ENCODE measurements at regions not wholly inside any gene's neighbourhood (a gene's known extent, or its start where the extent isn't known, plus 50 kb on each side); places are given as distances from the start of the nearest gene placed in this dataset.
"Not testable (repeated sequence)": the region's sequence is repeated elsewhere in the genome, so short reads cannot be mapped to it uniquely, and the experiment has no call there.

DNA sequence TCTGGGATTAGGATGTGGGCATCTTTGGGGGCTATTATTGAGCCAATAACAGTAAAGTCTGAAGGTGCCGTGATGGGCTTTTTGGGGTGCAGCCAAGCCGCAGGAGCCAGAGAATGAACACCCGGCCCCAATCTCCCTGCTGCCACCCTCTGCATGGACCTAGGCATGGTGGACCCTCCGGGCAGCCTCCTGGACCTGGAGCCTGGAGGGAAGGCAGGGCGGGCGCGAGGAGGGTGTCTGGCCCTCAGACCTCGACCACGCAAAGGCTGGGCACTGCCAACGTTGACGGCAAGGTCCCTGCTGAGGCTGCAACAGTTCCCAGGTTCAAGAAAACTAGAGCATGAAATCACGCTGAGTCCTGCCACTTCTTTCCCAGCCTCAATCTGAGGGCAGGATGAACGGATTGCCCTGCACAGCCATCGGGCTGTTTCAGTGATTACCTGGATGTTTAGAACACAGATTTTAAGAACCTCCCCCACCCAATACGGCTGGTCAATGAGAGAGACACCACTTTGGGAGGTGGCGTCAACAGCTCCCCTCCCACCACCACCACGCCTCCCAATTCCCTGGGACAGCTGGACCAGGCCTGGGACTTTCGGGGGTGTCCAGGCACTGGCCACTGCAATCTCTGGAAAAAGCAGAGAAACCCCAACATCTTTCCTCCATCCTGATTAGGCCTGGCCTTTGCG lies 147.4 kb downstream of the NPIPB11 start:
- DNase-seq (ENCODE audit: low spot score) = not testable (repeated sequence)

GRCh38 chr16:29257419-29258336 lies 148.8 kb downstream of the NPIPB11 start:
- peak; percentile 5 for DNase-seq (ENCODE audit: low spot score)

DNA sequence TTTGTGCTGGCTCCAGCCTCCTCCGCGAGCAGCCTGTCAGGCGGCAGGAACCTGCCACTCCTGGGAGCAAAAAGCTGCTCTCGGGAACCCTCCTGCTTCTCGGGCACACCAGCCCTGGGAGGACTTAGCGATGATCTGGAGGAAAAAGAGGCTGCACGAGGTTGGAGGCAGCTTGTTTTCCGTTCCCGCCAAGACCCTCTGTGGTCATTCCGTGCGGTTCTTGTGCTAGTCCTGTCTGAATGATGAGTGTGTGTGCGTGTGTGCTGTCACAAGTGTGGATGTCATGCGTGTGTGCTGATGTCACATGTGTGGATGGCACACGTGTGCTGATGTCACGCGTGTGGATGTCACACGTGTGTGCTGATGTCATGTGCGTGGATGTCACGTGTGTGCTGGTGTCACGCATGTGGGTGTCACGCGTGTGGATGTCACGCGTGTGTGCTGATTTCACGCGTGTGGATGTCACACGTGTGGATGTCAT lies 150.0 kb downstream of the NPIPB11 start:
- DNase-seq (ENCODE audit: low spot score) = no peak

- not testable (repeated sequence) for DNase-seq (ENCODE audit: low spot score)
Observed at GRCh38 chr16:29255957-29256356, 150.6 kb downstream of the NPIPB11 start.

DNA sequence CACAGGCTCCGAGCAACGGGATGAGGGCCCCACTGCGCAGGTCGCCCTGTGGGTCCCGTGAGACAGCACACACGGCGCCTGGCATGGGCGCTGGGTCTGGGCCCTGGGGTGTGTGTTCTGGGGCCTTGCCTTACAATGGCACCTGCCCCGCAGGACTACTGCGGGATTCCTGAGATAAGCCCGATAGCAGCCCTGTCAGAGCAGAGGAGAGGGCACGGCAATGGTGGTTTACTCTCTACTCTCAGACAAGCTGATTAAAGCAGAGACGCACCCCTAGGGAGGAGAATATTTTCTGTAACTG lies 151.1 kb downstream of the NPIPB11 start:
- not testable (repeated sequence) for DNase-seq (ENCODE audit: low spot score)

- no peak for DNase-seq (ENCODE audit: low spot score)
Observed at GRCh38 chr16:29254676-29255495, 151.6 kb downstream of the NPIPB11 start.

DNA sequence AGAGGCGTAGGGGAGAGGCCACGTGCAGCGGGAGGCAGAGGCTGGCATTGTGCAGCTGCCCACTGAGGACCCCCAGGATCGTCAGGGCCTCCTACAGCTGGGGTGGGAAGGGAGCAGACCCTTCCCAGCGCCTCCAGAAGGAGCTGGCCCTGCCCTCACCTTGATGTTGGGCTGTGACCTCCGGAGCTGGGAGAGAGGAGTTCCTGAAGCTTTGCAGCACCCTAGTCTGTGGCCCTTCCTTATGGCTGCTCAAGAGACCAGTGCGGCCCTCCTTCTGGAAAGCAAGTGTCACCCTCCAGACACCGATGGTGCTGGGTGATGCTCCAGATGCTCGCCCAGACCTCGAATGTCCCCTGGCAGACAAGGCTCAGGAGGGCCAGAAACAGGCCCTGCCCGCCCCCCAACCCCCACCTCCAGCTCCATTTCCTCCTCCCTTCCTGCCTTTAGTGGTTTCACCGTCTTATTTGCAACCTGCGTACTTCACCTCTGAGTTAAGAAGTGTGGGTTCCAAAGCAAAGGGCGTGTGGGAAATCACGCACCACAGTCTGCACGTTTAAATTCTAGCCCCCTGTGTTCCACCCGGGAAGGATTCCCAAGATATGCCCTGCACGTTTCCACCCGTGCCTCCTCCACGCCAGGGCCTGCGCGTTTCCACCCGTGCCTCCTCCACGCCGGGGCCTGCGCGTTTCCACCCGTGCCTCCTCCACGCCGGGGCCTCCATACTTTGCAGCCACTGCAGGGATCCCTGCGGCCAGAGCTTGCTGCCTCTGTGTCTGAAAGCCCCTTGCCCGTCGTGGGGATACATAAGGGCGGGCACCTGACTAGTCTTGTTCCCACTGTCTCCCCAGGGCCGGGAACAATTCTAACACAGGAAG lies 152.6 kb downstream of the NPIPB11 start:
- DNase-seq (ENCODE audit: low spot score) = not testable (repeated sequence)

DNA sequence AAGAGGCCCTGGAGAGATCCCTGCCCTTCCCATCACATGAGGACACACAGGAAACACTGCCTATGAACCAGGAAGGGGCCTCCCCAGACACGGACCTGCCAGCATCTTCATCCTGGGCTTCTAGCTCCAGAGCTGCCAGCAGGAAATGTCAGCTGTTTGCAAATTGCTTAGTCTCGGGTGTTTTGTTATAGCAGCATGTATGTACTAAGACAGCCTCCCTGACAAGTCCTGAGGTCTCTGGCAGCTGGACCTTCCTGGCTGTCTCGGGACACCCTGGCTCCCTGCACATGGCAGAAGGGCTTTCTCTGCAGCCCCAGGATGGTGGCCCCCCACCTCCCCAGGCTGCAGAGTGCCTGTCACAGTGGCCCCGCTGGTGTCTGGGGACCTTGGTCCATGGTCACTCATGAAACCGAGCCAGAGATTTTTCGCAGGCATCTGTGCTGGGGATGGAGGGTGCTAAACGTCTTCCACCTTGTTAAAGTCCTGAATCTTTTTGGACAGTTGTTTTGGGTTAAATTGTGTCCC lies 153.4 kb downstream of the NPIPB11 start:
- DNase-seq (ENCODE audit: low spot score) = not testable (repeated sequence)

GRCh38 chr16:29252311-29252710 lies 154.2 kb downstream of the NPIPB11 start:
- not testable (repeated sequence) for DNase-seq (ENCODE audit: low spot score)

GRCh38 chr16:29251571-29252011 lies 154.9 kb downstream of the NPIPB11 start:
- DNase-seq (ENCODE audit: low spot score) = not testable (repeated sequence)

- not testable (repeated sequence) for DNase-seq (ENCODE audit: low spot score)
Observed at GRCh38 chr16:29250923-29251434, 155.5 kb downstream of the NPIPB11 start.

DNA sequence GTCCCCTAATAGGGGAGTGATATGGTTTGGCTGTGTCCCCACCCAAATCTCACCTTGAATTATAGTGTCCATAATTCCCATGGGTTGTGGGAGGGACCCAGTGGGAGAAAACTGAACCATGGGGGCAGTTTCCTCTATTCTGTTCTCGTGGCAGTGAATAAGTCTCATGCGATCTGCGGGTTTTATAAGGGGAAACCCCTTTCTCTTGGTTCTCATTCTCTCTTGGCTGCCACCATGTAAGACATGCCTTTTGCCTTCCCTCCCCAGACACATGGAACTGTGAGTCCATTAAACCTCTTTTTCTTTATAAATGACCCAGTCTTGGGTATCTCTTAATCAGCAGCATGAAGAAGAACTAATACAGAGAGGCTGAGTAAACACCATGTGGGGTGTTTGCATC lies 156.0 kb downstream of the NPIPB11 start:
- not testable (repeated sequence) for DNase-seq (ENCODE audit: low spot score)

DNA sequence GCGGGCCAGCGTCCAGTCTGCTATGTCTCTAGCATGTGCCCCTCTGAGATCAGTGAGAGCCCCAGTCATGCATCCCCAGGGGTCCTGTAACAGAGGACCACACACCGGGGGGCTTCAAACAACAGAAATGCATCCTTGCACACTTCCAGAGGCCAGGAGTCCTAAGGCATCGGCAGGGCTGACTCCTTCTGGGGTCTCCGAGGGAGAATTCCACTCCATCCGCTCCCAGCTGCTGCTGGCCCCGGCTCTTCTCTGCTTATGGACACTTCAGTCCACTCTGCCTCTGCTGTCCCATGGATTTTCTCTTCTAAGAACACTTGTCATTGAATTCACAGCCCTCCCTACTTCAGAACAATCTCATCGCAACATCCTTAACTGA lies 157.6 kb downstream of the NPIPB11 start:
- not testable (repeated sequence) for DNase-seq (ENCODE audit: low spot score)

DNA sequence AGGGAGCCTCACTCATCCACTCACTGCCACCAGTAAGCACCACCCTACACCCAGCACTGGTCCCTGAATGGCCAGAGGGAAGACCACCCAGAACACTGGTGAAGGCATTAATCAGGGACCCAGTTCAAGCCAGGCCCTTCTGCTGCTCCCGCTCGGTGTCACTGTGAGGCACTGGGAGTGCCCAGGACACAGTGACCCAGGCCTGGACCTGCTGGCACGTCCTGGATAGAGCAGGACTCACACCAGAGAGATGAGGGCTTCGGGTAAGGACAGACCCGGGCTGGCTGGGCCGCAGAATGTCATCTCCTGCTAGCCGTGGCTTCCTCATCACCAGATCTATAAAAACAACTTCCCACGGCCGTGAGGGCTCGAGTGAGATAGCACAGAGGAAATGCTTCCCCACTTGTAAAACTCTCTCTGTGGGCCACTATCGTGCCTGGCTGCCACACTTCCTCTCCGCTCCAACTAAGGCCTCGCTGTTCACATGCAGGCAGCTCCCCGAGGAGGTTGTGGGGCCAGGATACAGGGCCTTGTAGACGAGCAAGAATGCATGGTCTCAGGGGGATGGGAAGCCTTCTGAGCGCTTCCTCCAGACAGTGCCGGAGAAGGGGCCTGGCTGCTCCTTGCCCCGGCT lies 158.1 kb downstream of the NPIPB11 start:
- DNase-seq (ENCODE audit: low spot score) = not testable (repeated sequence)

GRCh38 chr16:29246091-29246490 lies 160.4 kb downstream of the NPIPB11 start:
- not testable (repeated sequence) for DNase-seq (ENCODE audit: low spot score)

DNA sequence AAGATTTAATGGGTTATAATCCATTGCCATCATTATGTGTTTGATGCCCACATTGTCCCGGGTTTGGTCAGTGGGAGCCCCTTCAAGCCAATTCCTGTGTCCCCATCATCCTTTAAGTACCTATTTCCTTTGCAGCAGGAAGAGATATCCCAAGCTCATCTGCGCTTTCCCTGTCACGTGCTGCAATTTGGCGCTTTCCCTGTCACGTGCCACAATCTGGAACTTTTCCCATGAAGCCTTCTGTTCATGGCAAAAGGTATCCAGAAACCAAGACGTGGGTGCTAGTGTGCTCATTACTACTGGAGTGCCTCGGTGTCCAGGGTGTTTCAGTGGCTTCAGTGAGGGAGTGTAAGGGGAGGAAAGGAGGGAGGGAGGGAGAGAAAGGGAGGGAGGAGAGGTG lies 168.5 kb downstream of the NPIPB11 start:
- DNase-seq (ENCODE audit: low spot score) = no peak

DNA sequence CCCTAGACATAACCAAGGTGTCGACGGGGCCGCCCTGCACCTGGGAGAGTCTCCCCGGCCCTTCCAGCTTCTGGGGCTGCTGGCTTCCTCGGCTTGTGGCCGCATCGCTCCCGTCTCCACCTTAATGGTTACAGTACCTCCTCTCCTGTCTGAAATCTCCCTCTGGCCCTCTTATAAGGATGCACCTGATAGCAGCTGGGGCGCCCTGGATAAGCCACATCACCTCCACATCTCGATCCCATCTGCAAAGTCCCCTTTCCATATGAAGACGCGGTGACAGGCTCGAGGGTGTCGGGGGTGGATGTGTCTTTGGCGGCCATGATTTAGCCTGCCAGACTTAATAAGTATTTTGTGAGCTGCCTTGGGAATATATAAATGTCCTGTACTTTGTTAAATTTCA lies 169.0 kb downstream of the NPIPB11 start:
- DNase-seq (ENCODE audit: low spot score) = not testable (repeated sequence)

GRCh38 chr16:29237023-29237422 lies 169.5 kb downstream of the NPIPB11 start:
- DNase-seq (ENCODE audit: low spot score) = not testable (repeated sequence)

DNA sequence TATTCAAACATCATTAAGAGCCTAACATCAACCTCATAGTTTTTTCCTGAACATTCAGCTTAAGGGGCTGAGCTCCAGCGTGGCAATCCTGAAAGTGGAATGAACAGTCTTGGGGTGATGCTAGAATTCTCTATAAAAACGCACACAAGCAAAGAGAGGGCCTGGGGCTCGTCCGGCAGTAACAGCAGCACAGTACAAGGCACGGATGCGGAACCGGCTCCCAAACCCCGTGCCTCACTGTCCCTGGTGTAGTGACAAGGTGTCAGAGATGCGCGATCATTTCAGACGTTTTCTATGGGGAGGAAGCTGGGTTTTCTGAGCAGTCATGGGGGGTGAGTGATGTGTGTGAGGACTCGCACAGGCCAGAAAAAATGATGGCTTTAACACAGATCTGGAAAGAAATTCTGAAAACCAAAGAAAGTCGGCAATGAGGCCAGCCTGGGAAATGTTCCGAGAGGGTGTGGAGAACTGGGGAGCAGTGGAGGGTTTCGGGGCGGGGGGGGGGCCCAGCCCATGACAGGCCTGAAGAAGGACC lies 170.6 kb downstream of the NPIPB11 start:
- not testable (repeated sequence) for DNase-seq (ENCODE audit: low spot score)

Data from globus pallidus (tissue), 1 donor.